ENCODE measurements at regions not wholly inside any gene's neighbourhood (a gene's known extent, or its start where the extent isn't known, plus 50 kb on each side); places are given as distances from the start of the nearest gene placed in this dataset.

- TF ChIP-seq CHD7 (IDR thresholded peaks at IDR 0.05; ENCODE audit: insufficient replicate concordance, low read length) (no peak), EGR1 (IDR thresholded peaks at IDR 0.05; ENCODE audit: borderline replicate concordance, low read depth, low read length) (no peak), NANOG (IDR thresholded peaks at IDR 0.05; ENCODE audit: insufficient read depth, low read depth, low read length, poor library complexity, severe bottlenecking) (no peak), RNF2 (IDR thresholded peaks at IDR 0.05; ENCODE audit: borderline replicate concordance, low read depth, low read length, missing control alignments, poor library complexity, severe bottlenecking) (no peak), USF2 (IDR thresholded peaks at IDR 0.05; ENCODE audit: low read length) (no peak), SP2 (IDR thresholded peaks at IDR 0.05; ENCODE audit: low read length) (no peak), EZH2 (IDR thresholded peaks at IDR 0.05; ENCODE audit: low read depth, low read length, severe bottlenecking) (no peak), ASH2L (IDR thresholded peaks at IDR 0.05; ENCODE audit: low read length) (no peak), KDM4A (IDR thresholded peaks at IDR 0.05; ENCODE audit: low read depth, low read length, severe bottlenecking) (no peak)
Observed at GRCh38 chr11:71191201-71191600, 61.2 kb downstream of the SHANK2 start (continued).

All from H1 (cell line).